ENCODE measurements at regions not wholly inside any gene's neighbourhood (a gene's known extent, or its start where the extent isn't known, plus 50 kb on each side); places are given as distances from the start of the nearest gene placed in this dataset.

DNA sequence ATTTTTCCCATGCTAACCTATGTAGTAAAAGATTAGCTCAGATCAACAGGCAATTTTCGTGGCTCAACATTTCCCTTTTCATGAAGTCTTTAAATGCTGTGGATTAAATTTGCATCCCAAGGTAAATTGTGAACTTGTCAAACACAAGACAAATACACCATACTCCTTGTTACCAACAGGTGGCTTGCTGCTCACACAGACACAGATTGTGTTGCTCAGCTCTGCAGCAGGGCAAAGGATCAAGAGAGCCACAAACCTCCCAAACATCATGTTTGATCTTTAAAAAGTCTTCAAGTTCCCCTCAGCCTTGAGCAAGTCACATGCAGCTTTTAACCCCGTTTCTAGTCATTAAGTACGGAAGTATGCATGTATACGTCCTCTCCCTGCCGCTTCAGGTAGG, 119.6 kb upstream of the CNTNAP4 start:
- TF ChIP-seq FOXA1 (IDR thresholded peaks at IDR 0.05) (no peak), ZNF384 (IDR thresholded peaks at IDR 0.05) (no peak), NFRKB (IDR thresholded peaks at IDR 0.05) (no peak), TARDBP (IDR thresholded peaks at IDR 0.05) (no peak), SUZ12 (IDR thresholded peaks at IDR 0.05) (no peak)

Data from HEK293T (cell line).